ENCODE measurements at regions not wholly inside any gene's neighbourhood (a gene's known extent, or its start where the extent isn't known, plus 50 kb on each side); places are given as distances from the start of the nearest gene placed in this dataset.

GRCh38 chr6:12426121-12426520, 136.0 kb downstream of the EDN1 start:
- Histone ChIP-seq H3K27me3 (ENCODE audit: control insufficient read depth, extremely low read depth, insufficient read depth, low read length) (no peaks in the 10 kb centered on the region), H3K9ac (ENCODE audit: control insufficient read depth, extremely low read depth, insufficient read depth, low read length) (no peak overlapping the region), H2AFZ (ENCODE audit: control insufficient read depth, low read length) (no peak overlapping the region), H3K4me1 (ENCODE audit: control insufficient read depth, extremely low read depth, insufficient read depth, low read length) (no peaks in the 10 kb centered on the region), H4K20me1 (ENCODE audit: control insufficient read depth, extremely low read depth, insufficient read depth, low read length) (no peaks in the 10 kb centered on the region), H3K36me3 (ENCODE audit: control insufficient read depth in 2 of 2, extremely low read depth in 1 of 2, insufficient read depth in 2 of 2, low read length in 2 of 2) (no peaks in the 10 kb centered on the region), H3K9me1 (ENCODE audit: control insufficient read depth, extremely low read depth, insufficient read depth, low read length) (no peaks in the 10 kb centered on the region), H3K9me3 (ENCODE audit: control insufficient read depth, low read depth, low read length) (no peaks in the 10 kb centered on the region), H3K27ac (ENCODE audit: control insufficient read depth, insufficient read depth, low read length) (no peak overlapping the region), H3K79me2 (ENCODE audit: control insufficient read depth, insufficient read depth, low read length) (no peaks in the 10 kb centered on the region), H3K4me2 (ENCODE audit: control insufficient read depth, extremely low read depth, insufficient read depth, low read depth, low read length) (no peak overlapping the region), H3K4me3 (ENCODE audit: control insufficient read depth in 2 of 3, extremely low read depth in 1 of 3, insufficient read depth in 2 of 3, low read depth in 1 of 3, low read length in 3 of 3) (no peak overlapping the region)
- dilution Hi-C loops (cut with MboI; ENCODE audit: extremely low pct_ligation_motif_present, low sequenced_read_pairs): no loop called here
- TF ChIP-seq EZH2 (IDR thresholded peaks at IDR 0.05; ENCODE audit: low read length) (no peak), CTCF (optimal IDR thresholded peaks at IDR 0.05 in 1 of 3, IDR thresholded peaks at IDR 0.05 in 1 of 3, conservative IDR thresholded peaks at IDR 0.05 in 1 of 3; ENCODE audit: extremely low read depth in 1 of 3, insufficient read depth in 2 of 3, low read length in 3 of 3) (no peak)
- FAIRE-seq: no peak
- DNase-seq (ENCODE audit: low read depth, low spot score): no peak

- no peak overlapping the region for H3K9ac ChIP-seq (ENCODE audit: control insufficient read depth, extremely low read depth, insufficient read depth, low read length)
- TF ChIP-seq EZH2 (IDR thresholded peaks at IDR 0.05; ENCODE audit: low read length): no peak
- no peak for TF ChIP-seq CTCF (optimal IDR thresholded peaks at IDR 0.05 in 1 of 3, IDR thresholded peaks at IDR 0.05 in 1 of 3, conservative IDR thresholded peaks at IDR 0.05 in 1 of 3; ENCODE audit: extremely low read depth in 1 of 3, insufficient read depth in 2 of 3, low read length in 3 of 3)
- H3K4me2 ChIP-seq (ENCODE audit: control insufficient read depth, extremely low read depth, insufficient read depth, low read depth, low read length): no peak overlapping the region
- no peaks in the 10 kb centered on the region for H3K27me3 ChIP-seq (ENCODE audit: control insufficient read depth, extremely low read depth, insufficient read depth, low read length)
- no peaks in the 10 kb centered on the region for H3K4me1 ChIP-seq (ENCODE audit: control insufficient read depth, extremely low read depth, insufficient read depth, low read length)
- no peak overlapping the region for H3K27ac ChIP-seq (ENCODE audit: control insufficient read depth, insufficient read depth, low read length)
- no peak for FAIRE-seq
- no peak for DNase-seq (ENCODE audit: low read depth, low spot score)
- no peaks in the 10 kb centered on the region for H3K79me2 ChIP-seq (ENCODE audit: control insufficient read depth, insufficient read depth, low read length)
- H3K9me3 ChIP-seq (ENCODE audit: control insufficient read depth, low read depth, low read length): no peaks in the 10 kb centered on the region
- H2AFZ ChIP-seq (ENCODE audit: control insufficient read depth, low read length): no peak overlapping the region
- H3K36me3 ChIP-seq (ENCODE audit: control insufficient read depth in 2 of 2, extremely low read depth in 1 of 2, insufficient read depth in 2 of 2, low read length in 2 of 2): no peaks in the 10 kb centered on the region
- no peaks in the 10 kb centered on the region for H3K9me1 ChIP-seq (ENCODE audit: control insufficient read depth, extremely low read depth, insufficient read depth, low read length)
- H4K20me1 ChIP-seq (ENCODE audit: control insufficient read depth, extremely low read depth, insufficient read depth, low read length): no peaks in the 10 kb centered on the region
- dilution Hi-C loops (cut with MboI; ENCODE audit: extremely low pct_ligation_motif_present, low sequenced_read_pairs): no loop called here
- no peak overlapping the region for H3K4me3 ChIP-seq (ENCODE audit: control insufficient read depth in 2 of 3, extremely low read depth in 1 of 3, insufficient read depth in 2 of 3, low read depth in 1 of 3, low read length in 3 of 3)
Observed at GRCh38 chr6:12431023-12431422, 140.9 kb downstream of the EDN1 start.
